ENCODE measurements at regions not wholly inside any gene's neighbourhood (a gene's known extent, or its start where the extent isn't known, plus 50 kb on each side); places are given as distances from the start of the nearest gene placed in this dataset.

GRCh38 chr17:62880120-62880519 is 72.0 kb upstream of the MARCHF10 start:
- DNase-seq = no peak

DNA sequence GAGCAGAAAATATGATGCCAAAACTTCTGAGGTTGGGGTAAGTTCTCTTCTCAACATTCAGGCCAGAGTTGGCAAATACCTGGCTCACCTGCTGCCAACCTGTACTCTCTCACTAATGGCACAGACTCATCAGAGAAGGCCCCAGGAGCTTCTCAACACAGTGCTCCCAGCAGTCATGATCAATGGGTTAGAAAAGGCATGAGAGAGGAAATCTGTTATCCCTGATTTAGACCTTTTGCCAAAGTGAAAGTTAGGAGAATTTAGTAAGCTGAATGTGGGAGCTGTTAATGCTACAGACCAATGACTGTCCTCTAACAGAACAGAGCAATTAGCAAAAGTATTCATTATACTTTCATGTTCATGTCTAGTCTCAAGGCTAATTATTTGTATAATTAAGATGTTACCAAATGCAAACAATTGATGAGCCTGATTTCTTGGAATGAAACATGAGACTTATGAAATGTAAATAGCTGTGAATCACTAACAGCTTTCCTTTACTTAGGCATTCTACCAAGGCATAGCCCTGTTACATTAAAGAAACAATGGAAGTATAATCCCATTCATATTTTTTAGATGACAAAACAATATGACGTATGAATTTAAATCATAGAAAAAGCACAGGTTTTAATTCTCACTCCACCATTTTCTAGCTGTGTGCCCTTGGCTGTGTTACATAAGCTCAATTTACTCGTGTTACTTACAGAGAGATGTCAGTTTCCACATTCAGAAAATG is 68.7 kb upstream of the MARCHF10 start:
- peak; percentile 76 for DNase-seq

GRCh38 chr17:62876063-62876462 is 67.9 kb upstream of the MARCHF10 start:
- peak; percentile 36 for DNase-seq

- DNase-seq = no peak
Observed at GRCh38 chr17:62875296-62875695, 67.2 kb upstream of the MARCHF10 start.

- no peak for DNase-seq
Observed at GRCh38 chr17:62871291-62871690, 63.2 kb upstream of the MARCHF10 start.

DNA sequence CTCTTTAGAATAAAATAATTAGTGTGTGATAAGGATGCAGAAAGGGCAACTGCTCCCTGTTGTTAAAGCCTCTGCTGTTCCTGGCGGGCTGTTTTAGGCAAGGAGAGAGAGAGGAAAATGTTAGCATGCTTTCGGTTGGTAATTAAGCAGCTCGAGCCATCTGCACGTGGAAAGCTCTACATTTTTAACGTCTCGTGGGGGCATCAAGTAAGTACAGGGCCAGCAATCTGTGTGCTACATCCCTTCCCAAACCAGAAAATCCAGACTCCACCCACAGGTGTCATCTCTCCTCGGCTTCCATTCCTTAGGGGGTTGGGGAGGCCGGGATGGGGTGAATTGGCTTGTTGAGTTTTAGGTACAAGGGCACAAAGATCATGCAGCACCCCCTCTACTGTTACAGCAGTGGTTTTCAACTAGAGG is 62.4 kb upstream of the MARCHF10 start:
- no peak for DNase-seq

- peak; percentile 95 for DNase-seq
Observed at GRCh38 chr17:62870030-62870541, 62.0 kb upstream of the MARCHF10 start.

GRCh38 chr17:62868723-62869122 is 60.6 kb upstream of the MARCHF10 start:
- no peak for DNase-seq

DNA sequence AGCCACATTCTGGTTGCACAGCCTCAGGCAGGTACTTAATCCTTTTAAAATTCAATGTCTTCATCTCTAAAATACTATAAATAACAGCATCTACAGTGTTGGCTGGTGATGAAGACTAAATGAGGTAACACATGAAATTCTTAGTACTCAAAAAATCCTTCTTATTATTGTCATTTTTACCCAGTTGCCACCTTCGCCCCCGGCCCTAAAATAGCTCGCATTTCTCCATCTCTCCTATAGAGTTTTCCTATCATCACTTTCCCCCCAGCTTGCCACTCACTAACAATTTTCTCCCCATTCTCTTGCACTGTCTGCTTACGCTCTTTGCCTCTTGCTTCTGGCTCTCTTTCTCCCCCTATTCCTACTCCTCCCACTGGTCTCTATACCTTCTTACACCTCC is 59.9 kb upstream of the MARCHF10 start:
- no peak for DNase-seq

GRCh38 chr17:62867303-62867702 is 59.2 kb upstream of the MARCHF10 start:
- DNase-seq = no peak

GRCh38 chr17:62866471-62866870 is 58.4 kb upstream of the MARCHF10 start:
- no peak for DNase-seq

GRCh38 chr17:62865586-62865985 is 57.5 kb upstream of the MARCHF10 start:
- DNase-seq = no peak

DNA sequence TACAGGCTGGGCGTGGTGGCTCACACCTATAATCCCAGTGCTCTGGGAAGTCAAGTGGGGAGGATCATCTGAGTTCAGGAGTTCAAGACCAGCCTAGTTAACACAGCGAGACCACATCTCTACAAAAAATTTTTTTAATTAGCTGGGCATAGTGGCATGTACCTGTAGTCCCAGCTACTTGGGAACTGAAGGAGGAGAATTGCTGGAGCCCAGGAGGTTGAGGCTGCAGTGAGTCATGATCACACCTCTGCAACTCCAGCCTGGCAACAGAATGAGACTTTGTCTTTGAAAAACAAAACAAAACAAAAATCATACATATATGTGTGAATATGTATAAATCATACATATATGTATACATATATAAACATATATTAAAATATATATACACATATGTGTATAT is 54.1 kb upstream of the MARCHF10 start:
- DNase-seq = no peak

DNA sequence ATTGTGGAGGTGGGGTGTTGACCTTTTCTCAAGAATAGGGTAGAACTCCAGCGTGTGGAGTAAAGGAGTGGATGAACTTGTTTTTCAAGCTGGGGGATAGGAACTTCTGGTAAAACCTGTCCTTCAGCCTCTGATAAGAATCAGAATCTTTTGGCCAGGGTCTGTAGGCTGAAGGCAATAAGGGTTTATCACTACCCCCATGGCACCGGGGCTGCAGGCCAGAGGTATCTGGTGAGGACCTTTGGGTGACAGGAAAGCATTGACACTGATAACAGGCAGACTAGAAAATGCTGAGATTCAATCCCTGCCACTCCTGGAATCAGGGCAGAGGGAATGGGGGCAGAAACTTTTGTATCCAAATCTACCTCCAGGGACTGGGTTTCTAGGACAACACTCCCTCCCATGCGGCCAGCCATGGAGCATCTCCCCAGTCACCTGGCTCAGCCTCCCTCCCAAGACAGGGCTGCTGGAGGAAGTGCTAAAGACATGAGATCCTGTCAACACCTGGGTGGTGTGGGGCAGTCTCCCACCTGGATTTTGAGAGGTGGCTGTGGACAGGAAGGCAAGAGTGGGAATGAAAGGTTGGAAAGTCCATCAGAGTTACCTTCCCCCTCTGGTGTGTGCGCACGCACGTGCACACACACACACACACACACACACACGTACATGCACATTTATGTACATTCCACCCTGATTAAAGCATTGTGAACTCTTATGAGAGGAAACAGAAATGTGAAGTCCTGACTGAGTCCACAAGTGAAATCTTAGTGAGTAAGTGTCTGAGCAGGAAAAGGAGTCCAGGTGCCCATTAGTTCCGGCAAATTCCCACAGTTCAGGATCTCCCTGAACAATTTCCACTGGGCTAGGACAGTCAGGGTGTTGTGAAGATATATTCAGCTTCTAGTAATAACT is 53.1 kb upstream of the MARCHF10 start:
- DNase-seq = no peak

DNA sequence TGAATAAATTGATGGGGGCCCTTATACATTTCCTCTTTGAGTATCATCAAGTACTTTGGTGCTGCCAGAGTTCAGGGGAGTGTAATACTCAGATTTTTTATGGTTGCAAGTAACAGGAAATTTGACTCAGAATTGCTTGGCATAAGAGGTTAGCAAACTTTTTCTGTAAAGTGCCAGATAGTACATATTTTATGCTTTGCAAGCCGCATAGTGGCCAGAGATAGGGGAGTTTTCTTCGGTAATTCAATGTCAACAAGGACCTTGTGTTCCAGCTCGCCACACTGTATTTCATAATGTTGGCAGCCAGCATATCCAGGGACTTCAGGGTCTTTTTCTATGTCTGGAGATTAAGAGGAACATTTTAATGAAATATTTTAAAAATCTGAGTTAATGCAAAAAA is 51.0 kb upstream of the MARCHF10 start:
- DNase-seq = no peak
